Medulla oblongata (tissue), 1 donor: ENCODE measurements at regions not wholly inside any gene's neighbourhood (a gene's known extent, or its start where the extent isn't known, plus 50 kb on each side); places are given as distances from the start of the nearest gene placed in this dataset.
"Not testable (repeated sequence)": the region's sequence is repeated elsewhere in the genome, so short reads cannot be mapped to it uniquely, and the experiment has no call there.

ENCODE experiments used
- DNase-seq: peaks from one replicate; pipeline ENCODE4 v3.0.0-alpha.2; 2015; ENCODE audit errors: extremely low spot score

DNA sequence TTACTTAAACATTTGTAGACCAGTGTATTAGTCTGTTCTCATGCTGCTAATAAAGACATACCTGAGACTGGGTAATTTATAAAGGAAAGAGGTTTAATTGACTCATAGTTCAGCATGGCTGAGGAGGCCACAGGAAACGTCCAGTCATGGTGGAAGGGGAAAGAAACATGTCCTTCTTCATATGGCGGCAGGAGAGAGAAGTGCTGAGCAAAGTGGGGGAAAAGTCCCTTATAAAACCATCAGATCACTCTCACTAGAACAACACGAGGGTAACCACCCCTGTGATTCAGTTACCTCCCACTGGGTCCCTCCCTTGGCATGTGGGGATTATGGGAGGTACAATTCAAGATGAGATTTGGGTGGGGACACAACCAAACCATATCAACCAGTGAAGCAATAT, 247.1 kb downstream of the UTRN start:
- not testable (repeated sequence) for DNase-seq

GRCh38 chr6:144534180-144534579, 249.0 kb downstream of the UTRN start:
- no peak for DNase-seq

GRCh38 chr6:144535630-144536029, 250.5 kb downstream of the UTRN start:
- no peak for DNase-seq

DNA sequence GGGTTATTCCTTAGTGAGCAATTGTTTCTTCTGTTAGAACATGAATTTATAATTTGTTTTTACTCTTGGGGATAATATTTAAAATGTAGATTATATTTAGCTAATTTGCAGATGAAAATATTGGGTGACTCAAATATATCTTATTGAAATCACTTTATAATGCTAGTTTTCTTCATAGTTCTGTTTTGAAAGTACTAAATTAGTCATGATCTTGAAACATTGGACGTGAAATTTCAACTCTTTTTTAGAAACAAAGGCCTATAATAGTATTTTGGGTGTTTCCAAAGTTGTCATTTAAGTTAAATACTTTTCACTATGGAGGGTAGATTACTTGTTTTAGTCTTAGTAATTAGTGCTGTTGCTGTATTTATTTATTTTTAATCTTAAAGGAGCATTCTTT, 250.9 kb downstream of the UTRN start:
- no peak for DNase-seq

GRCh38 chr6:144543006-144543871, 258.1 kb downstream of the UTRN start:
- DNase-seq: no peak

DNA sequence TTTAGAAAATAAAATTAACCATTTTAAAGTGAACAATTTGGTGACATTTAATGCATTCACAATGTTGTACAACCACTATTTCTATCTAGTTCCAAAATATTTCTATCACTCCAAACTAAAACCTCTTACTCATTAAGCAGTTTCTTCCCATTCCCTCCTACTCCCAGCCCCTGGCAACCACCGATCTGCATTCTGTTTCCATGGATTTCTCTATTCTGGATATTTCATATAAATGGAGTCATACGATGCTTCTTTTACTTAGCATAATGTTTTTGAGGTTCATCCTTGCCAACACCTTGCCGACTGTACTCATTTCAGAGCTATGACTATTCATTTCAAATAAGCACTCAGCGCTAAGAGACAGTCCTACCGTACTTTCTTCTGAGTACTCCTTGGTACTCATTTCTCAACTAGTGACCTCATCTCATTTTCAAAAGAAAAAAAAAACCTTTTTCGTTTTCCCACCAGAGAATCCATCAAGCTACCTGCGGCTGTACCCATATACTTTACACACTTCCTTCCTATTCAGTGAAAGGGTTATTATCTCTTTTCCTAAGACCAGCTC, 259.2 kb downstream of the UTRN start:
- DNase-seq: no peak

- DNase-seq: no peak
Measured at GRCh38 chr6:144546807-144547206, 261.7 kb downstream of the UTRN start.

DNA sequence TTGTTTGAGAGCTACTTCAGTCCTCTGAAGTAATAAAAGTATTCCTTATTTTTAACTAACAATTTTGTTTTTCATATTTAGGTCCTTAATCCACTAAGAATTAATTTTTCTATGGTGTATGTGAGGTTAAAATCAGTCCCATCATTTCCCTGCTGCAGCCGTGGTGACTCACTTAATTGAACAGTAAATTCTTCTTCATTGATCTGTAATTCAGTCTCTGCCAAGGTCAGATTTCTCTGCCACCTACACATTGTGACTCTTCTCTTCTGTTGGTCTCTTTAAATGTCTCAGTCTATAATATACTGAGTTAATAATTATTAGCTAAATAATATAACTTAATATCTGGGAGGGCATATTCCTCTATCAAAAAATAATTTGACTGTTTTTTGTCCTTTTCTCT, 262.3 kb downstream of the UTRN start:
- no peak for DNase-seq

DNA sequence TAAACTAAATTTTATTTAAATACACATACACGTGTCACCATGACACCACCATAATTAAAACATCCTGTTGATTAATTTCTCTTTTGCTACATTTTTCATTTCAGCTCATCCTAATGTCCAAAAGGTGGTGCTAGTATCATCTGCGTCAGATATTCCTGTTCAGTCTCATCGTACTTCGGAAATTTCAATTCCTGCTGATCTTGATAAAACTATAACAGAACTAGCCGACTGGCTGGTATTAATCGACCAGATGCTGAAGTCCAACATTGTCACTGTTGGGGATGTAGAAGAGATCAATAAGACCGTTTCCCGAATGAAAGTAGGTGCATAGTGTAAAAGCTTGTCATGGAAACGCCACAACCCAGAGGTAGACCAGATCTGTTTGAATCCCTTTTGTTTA, 263.4 kb downstream of the UTRN start:
- DNase-seq: no peak

DNA sequence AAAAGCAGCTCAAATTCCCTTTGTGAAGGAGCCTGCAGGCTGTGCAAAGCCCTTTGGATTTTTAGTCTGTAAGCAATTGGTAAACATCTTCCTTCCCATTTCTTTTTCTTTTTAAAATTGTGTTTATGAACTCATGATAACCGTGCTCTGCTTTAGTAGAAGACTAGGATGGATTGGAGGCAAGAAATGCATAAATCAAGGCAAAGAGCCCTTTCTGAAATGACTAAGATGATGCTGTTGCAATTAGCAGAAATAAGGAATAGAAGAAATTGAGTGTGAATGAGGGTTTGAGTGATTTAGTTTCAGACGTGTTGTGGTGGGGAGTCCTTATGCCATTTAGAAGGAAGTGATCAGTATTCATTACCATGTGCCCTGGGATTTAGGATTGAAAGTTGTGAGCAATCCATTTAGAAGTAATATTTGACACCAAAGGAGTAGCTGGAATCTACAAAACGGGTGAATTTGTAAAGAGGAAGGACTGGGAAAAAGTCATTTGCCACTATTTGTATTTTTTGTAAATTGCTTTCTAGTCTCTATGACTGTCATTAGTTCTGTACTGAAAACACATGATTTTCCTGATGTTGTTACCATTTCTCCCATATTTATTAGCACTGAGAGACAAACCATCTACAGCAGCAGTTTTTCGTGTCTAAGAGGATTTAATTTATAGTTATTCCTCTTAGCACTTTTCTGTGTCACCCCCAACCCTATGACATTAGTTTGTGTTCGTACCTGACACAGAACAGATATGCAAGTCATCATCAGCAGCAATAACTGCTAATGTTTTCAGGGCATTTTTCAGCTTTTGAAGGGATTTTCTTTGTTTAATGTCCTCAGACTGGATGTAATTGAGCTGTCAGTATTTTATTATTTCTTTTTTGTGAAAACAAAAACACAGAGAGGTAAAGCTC, 265.0 kb downstream of the UTRN start:
- DNase-seq: no peak

GRCh38 chr6:144551339-144551738, 266.2 kb downstream of the UTRN start:
- no peak for DNase-seq

GRCh38 chr6:144555066-144555465, 269.9 kb downstream of the UTRN start:
- no peak for DNase-seq

DNA sequence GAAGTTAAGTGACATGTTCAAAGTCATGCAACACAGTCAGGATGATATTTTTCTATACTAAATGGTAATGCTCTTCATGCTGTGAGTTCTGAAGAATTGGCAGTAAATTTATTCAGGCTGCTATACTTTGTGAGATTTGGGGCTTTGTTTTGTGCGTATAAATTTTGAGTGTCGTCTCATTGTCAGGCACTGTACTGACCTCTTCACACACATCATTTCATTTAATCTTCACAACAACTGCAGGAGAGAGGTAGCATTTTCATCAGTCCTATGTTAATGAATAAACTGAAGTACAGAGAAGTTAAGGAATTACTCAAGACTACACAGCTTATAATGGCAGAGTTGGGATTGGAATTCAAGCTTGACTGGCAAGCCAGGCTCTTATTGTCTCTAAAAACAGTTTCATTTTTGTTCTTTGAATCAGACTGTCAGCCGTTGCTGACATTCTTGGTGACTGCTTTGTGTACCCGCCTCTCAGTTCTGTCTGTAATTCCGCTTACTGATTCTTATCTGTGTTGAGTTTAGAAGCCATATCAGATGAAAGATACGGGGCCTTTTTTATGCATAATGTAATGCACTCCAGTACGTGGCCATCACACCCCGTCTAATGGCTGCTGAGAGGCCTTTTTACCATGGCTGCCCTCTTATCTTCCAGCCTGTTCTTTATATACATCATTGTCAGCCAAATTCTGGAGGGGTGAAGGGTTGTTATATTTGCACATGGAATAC, 274.9 kb downstream of the UTRN start:
- no peak for DNase-seq

- DNase-seq: no peak
Measured at GRCh38 chr6:144561455-144562043, 276.4 kb downstream of the UTRN start.

DNA sequence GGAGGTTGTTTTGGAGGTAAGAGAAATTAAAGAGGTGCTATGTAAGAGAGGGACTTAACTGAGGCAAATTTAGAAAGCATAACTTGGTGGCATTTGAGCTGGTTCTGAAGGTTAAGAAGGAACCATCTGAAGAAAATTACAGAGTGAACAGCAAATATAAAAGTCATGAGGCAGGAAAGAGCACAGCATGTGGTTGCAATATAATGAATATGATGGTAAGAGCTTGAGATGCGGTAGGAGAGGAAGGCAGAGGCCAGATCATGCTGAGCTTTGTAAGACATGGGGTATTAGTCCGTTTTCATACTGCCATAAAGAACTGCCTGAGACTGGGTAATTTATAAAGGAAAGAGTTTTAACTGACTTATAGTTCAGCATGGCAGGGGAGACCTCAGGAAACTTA, 279.1 kb downstream of the UTRN start:
- no peak for DNase-seq

DNA sequence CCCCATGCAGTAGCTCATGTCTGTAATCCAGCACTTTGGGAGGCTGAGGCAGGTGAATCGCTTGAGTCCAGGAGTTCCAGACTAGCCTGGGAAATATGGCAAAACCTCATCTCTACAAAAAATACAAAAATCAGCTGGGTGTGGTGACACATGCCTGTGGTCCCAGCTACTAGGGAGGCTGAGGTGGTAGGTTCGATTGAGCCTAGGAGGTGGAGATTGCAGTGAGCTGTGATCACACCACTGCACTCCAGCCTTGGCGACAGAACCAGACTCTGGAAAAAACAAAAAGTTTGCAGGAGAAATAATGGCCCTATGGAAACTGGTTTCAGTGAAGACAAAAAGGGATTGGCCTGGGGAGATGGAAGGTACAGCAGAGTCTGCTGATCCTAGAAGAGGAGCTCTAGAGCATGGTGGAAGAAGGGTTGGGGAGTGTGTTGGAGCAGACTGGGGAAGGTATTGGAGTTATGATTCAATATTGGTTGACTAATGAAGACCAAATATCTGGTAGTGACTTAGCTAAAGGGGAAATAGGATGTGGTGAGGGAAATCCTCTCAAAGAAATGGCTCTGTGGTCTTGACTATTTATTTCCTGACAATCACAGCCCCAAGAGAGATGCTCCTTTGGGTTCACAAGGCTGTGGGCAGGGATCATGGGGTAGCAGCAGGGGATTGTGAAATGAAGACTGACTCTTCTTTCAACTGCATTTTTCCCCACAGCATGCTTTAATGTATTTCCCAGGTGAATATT, 281.9 kb downstream of the UTRN start:
- DNase-seq: no peak

DNA sequence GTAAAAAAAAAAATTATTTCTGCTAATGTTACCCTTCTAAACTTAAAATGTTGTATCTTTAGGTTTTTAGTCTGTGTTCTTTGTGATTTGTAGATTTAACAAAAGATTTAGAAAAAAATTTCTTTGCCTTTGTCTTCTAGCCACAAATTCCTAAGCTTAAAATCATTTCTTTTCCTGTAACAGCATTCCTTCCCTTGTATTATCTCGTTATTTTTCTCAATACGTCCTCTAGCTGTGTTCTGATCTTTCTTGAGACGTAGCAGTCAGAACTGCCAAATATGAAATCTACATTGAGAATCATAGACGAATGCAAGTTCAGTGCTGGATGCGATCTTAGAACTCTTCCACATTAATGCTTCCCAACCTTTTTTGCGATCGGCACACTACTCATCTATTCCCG, 283.1 kb downstream of the UTRN start:
- no peak for DNase-seq

DNA sequence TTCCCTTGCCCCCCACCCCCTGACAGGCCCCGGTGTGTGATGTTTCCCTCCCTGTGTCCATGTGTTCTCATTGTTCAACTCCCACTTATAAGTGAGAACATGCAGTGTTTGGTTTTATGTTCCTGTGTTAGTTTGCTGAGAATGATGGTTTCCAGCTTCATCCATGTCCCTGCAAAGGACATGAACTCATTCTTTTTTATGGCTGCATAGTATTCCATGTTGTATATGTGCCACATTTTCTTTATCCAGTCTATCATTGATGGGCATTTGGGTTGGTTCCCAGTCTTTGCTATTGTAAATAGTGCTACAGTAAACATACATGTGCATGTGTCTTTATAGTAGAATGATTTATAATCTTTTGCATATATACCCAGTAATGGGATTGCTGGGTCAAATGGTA, 287.4 kb downstream of the UTRN start:
- not testable (repeated sequence) for DNase-seq

DNA sequence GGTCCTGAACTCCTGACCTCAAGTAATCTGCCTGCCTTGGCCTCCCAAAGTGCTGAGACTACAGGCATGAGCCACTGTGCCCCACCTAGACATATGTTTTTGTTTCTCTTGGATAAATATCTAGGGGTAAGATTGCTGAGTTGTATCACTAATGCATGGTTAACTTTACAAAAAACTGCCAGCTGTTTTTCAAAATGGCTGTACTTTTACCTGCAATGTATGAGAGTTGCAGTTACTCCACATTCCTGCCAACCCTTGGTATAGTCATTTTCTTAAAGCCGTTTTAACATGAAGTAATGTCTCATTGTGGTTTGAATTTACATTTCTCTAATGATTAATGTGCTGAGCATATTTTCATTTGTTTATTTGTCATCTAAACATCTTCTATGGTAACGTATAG, 289.7 kb downstream of the UTRN start:
- DNase-seq: no peak

DNA sequence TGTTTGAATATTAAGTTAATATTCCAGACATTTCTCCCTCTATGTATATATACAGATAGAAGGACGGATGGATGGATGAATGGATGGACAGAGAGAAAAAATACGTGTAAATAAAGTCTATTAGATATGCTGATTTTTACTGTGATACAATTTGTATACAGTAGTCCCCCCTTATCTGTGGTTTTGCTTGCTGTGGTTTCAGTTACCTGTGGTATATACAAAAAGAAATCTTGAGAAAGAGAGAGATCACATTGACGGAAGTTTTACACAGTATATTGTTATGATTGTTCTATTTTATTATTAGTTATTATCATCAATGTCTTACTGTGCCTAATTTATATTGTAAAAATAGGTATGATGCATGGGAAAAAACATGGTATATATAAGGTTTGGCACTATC, 290.2 kb downstream of the UTRN start:
- no peak for DNase-seq

DNA sequence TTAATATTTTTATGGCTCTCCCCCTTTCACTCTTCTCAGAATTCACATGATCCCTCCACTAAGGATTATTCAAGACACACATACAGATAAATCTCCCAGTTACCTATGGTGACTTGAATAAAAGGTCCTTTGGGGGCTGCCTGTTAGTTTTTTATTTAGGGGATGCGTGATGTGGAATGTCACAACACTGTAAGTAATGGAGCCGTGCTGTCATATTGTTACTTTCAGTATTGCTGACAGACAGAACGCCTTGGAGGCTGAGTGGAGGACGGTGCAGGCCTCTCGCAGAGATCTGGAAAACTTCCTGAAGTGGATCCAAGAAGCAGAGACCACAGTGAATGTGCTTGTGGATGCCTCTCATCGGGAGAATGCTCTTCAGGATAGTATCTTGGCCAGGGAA, 291.7 kb downstream of the UTRN start:
- DNase-seq: no peak
